ENCODE measurements at regions not wholly inside any gene's neighbourhood (a gene's known extent, or its start where the extent isn't known, plus 50 kb on each side); places are given as distances from the start of the nearest gene placed in this dataset.

DNA sequence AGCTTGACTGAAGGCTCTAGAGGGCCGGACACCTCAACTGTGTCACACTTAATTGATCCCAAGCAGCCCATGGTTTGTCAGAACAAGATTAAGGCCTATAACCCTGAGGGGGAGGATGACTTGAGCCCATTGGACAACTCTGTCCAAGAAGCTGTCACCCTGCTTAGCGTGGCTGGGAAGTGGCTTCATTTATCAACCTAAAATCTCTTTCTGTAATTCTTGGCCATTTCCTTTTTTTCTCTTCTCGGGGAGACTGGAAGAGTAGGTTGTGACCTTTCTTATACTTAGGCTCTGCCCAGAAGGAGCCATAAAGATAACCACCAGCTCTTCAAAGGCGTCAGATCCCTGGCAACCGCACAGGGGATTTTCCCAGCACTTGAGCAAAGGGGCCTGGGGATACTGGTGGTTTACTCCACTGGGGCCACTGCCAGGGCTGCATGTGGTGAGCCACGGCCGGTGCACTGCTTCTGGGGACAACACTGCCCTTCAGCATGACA is 265.5 kb downstream of the CYRIA start:
- H3K36me3 ChIP-seq (ENCODE audit: control insufficient read depth in 2 of 3, insufficient read depth in 3 of 3, low read length in 3 of 3): no peaks in the 10 kb centered on the region
- no peak overlapping the region for H3K4me3 Mint-ChIP-seq
- H3K27me3 Mint-ChIP-seq: peaks cover 0 to 15% (median 3%) of the 10 kb centered on the region in 5 donors
- H3K4me1 ChIP-seq (ENCODE audit: control insufficient read depth in 2 of 2, insufficient read depth in 2 of 2, low read length in 2 of 2): no peaks in the 10 kb centered on the region
- peaks cover 0 to 5% (median 0%) of the 10 kb centered on the region in 11 donors for H3K9me3 Mint-ChIP-seq
- ATAC-seq: no peak
- no peak overlapping the region for H3K27ac Mint-ChIP-seq
- H3K27me3 ChIP-seq (ENCODE audit: control insufficient read depth in 2 of 2, insufficient read depth in 2 of 2, low read length in 2 of 2): no peaks in the 10 kb centered on the region
- H3K4me3 ChIP-seq (ENCODE audit: low read length): no peak overlapping the region
- ChIA-PET POLR2A (no interaction called here), CTCF (no interaction called here)
- no peak overlapping the region for H3K27ac ChIP-seq (ENCODE audit: low read depth, low read length)
- no peaks in the 10 kb centered on the region for H3K4me1 Mint-ChIP-seq
- no peaks in the 10 kb centered on the region for H3K36me3 Mint-ChIP-seq
- no peaks in the 10 kb centered on the region for H3K9me3 ChIP-seq (ENCODE audit: control insufficient read depth in 2 of 3, low read length in 3 of 3)
- DNase-seq: no peak
- intact Hi-C loops (cut with micrococcal nuclease): no loop called here

DNA sequence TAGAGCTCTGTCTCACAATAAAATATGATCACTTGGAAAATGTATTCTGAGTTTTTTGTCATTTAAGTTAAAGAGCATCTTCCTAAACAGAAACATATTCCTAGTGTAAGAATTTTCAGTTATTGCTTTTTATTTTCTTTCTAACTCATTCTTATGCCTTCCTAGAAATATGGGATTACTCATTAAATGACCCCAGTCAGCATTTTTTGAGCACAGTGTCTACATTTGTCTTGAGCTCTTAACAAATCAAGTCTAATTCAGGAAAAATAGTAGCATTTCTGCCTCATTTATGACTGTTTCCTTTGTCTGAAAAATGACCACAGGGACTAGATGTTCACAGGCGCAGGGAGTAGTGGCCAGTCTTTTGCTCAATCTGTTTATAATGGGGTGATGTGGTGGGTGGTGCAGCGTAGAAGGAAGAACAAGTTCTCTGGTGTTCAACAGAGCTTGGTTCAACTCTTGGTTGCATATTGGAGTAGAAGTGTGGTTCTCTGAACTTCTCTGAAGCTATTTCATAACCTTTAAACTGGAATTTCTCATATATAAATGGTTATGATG is 267.1 kb downstream of the CYRIA start:
- POLR2A ChIA-PET: no interaction called here
- H3K36me3 Mint-ChIP-seq: no peaks in the 10 kb centered on the region
- DNase-seq (no peak), ATAC-seq (no peak)
- Histone ChIP-seq H3K36me3 (ENCODE audit: control insufficient read depth in 2 of 3, insufficient read depth in 3 of 3, low read length in 3 of 3) (no peaks in the 10 kb centered on the region), H3K4me1 (ENCODE audit: control insufficient read depth in 2 of 2, insufficient read depth in 2 of 2, low read length in 2 of 2) (no peaks in the 10 kb centered on the region), H3K27ac (ENCODE audit: low read depth, low read length) (no peak overlapping the region), H3K9me3 (ENCODE audit: control insufficient read depth in 2 of 3, low read length in 3 of 3) (no peaks in the 10 kb centered on the region), H3K27me3 (ENCODE audit: control insufficient read depth in 2 of 2, insufficient read depth in 2 of 2, low read length in 2 of 2) (no peaks in the 10 kb centered on the region), H3K4me3 (ENCODE audit: low read length) (no peak overlapping the region)
- no peak overlapping the region for H3K4me3 Mint-ChIP-seq
- no peak overlapping the region for H3K27ac Mint-ChIP-seq
- intact Hi-C loops (cut with micrococcal nuclease): no loop called here
- CTCF ChIA-PET: no interaction called here
- peaks cover 0 to 5% (median 0%) of the 10 kb centered on the region in 11 donors for H3K9me3 Mint-ChIP-seq
- H3K27me3 Mint-ChIP-seq: peaks cover 0 to 3% (median 0%) of the 10 kb centered on the region in 5 donors
- H3K4me1 Mint-ChIP-seq: no peaks in the 10 kb centered on the region

DNA sequence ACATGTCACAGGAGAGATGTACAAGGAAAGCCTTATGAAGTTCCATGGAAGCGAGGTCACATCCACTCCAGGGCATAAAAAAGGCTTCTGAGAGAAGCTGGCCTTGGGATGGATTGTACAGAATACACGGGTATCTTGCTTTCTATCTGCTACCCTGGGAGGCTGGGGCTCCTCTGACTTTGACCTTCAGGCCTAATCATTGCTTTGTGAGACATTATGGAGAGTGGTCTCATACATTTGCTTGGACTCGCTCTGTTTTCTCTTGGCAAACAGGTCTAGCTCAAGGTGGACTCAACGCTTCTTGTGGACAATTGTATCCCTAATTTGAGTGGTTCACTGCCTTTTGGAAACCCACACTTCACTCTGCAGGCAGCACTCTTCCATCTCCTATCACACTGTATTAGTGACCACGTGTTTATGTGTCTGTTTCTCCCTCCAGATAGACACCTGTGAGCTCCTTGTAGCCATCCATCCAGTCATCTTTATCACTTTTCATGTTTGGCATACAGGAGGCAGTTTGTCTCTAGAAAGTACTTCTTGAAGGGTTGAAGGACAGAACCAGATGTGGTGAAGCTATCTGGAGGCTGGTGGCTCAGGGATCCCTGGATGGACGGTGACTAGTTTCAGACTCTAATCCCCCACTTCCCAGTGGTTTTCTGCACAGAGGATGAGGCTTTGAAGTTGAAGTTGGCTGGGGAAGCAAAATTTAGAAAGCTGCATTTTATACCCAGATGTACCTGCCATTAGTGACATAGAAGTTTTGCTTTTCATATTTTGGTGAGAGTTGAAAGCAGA is 267.8 kb downstream of the CYRIA start:
- POLR2A ChIA-PET: no interaction called here
- Mint-ChIP-seq H3K9me3 (peaks cover 0 to 3% (median 0%) of the 10 kb centered on the region in 11 donors), H3K36me3 (no peaks in the 10 kb centered on the region), H3K4me3 (no peak overlapping the region), H3K27ac (no peak overlapping the region), H3K27me3 (no peaks in the 10 kb centered on the region), H3K4me1 (no peaks in the 10 kb centered on the region)
- H3K27me3 ChIP-seq (ENCODE audit: control insufficient read depth in 2 of 2, insufficient read depth in 2 of 2, low read length in 2 of 2): no peaks in the 10 kb centered on the region
- ATAC-seq (no peak), DNase-seq (no peak)
- no peaks in the 10 kb centered on the region for H3K9me3 ChIP-seq (ENCODE audit: control insufficient read depth in 2 of 3, low read length in 3 of 3)
- no peak overlapping the region for H3K27ac ChIP-seq (ENCODE audit: low read depth, low read length)
- H3K36me3 ChIP-seq (ENCODE audit: control insufficient read depth in 2 of 3, insufficient read depth in 3 of 3, low read length in 3 of 3): no peaks in the 10 kb centered on the region
- H3K4me1 ChIP-seq (ENCODE audit: control insufficient read depth in 2 of 2, insufficient read depth in 2 of 2, low read length in 2 of 2): no peaks in the 10 kb centered on the region
- intact Hi-C loops (cut with micrococcal nuclease): no loop called here
- H3K4me3 ChIP-seq (ENCODE audit: low read length): no peak overlapping the region
- CTCF ChIA-PET: no interaction called here

DNA sequence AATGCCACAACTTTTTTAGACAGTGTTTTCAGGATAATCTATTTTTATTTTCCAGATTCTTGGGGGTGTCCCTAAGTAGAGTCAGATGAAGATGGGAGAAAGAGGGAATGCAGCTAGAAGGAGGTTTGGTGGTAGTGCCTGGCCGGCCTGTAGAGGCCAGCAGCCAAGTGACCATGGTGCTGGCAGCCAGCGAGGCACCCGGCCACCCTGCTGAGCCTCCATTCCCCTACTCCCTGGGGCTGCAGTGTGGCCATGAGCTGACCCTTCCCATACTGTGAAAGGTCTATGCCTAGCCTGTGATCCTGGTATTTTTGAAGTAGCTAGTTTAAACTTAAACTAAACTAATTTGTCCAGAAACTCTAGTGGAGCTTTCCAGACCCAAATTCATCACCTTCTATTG is 268.6 kb downstream of the CYRIA start:
- Histone ChIP-seq H3K27ac (ENCODE audit: low read depth, low read length) (no peak overlapping the region), H3K36me3 (ENCODE audit: control insufficient read depth in 2 of 3, insufficient read depth in 3 of 3, low read length in 3 of 3) (no peaks in the 10 kb centered on the region), H3K27me3 (ENCODE audit: control insufficient read depth in 2 of 2, insufficient read depth in 2 of 2, low read length in 2 of 2) (no peaks in the 10 kb centered on the region), H3K4me1 (ENCODE audit: control insufficient read depth in 2 of 2, insufficient read depth in 2 of 2, low read length in 2 of 2) (no peaks in the 10 kb centered on the region), H3K9me3 (ENCODE audit: control insufficient read depth in 2 of 3, low read length in 3 of 3) (no peaks in the 10 kb centered on the region), H3K4me3 (ENCODE audit: low read length) (no peak overlapping the region)
- Mint-ChIP-seq H3K27me3 (peaks cover 0 to 2% (median 0%) of the 10 kb centered on the region in 5 donors), H3K9me3 (peaks cover 0 to 2% (median 0%) of the 10 kb centered on the region in 11 donors), H3K36me3 (no peaks in the 10 kb centered on the region), H3K4me3 (no peak overlapping the region), H3K4me1 (no peaks in the 10 kb centered on the region), H3K27ac (no peak overlapping the region)
- CTCF ChIA-PET: no interaction called here
- intact Hi-C loops (cut with micrococcal nuclease): no loop called here
- POLR2A ChIA-PET: no interaction called here
- ATAC-seq: no peak
- no peak for DNase-seq

DNA sequence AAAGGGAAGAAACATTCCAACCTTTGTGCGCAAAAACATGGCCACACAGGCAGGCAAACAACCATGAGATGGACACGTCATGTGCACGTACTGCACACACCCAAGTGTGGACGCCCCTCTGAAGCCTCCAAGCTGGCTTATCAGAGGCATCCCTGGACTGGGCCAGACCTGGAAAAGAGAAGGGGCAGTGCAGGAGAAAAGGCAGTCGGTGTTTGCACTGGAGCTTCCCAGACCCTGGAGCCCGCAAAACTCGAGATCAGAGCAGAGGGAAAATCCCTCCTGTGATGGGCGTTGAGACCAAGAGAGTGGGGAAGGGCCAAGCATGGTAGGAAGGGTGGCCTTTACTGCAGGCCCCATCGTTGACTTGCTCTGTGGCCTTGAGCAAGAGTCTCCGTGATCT is 269.5 kb downstream of the CYRIA start:
- no peaks in the 10 kb centered on the region for H3K4me1 Mint-ChIP-seq
- Histone ChIP-seq H3K27me3 (ENCODE audit: control insufficient read depth in 2 of 2, insufficient read depth in 2 of 2, low read length in 2 of 2) (no peaks in the 10 kb centered on the region), H3K4me3 (ENCODE audit: low read length) (no peak overlapping the region), H3K27ac (ENCODE audit: low read depth, low read length) (no peak overlapping the region), H3K4me1 (ENCODE audit: control insufficient read depth in 2 of 2, insufficient read depth in 2 of 2, low read length in 2 of 2) (no peaks in the 10 kb centered on the region), H3K36me3 (ENCODE audit: control insufficient read depth in 2 of 3, insufficient read depth in 3 of 3, low read length in 3 of 3) (no peaks in the 10 kb centered on the region), H3K9me3 (ENCODE audit: control insufficient read depth in 2 of 3, low read length in 3 of 3) (no peaks in the 10 kb centered on the region)
- no peaks in the 10 kb centered on the region for H3K36me3 Mint-ChIP-seq
- ChIA-PET CTCF (no interaction called here), POLR2A (no interaction called here)
- H3K27me3 Mint-ChIP-seq: peaks cover 0 to 5% (median 0%) of the 10 kb centered on the region in 5 donors
- no peak for DNase-seq
- H3K27ac Mint-ChIP-seq: no peak overlapping the region
- intact Hi-C loops (cut with micrococcal nuclease): no loop called here
- no peak overlapping the region for H3K4me3 Mint-ChIP-seq
- no peak for ATAC-seq
- peaks cover 0 to 8% (median 0%) of the 10 kb centered on the region in 11 donors for H3K9me3 Mint-ChIP-seq

DNA sequence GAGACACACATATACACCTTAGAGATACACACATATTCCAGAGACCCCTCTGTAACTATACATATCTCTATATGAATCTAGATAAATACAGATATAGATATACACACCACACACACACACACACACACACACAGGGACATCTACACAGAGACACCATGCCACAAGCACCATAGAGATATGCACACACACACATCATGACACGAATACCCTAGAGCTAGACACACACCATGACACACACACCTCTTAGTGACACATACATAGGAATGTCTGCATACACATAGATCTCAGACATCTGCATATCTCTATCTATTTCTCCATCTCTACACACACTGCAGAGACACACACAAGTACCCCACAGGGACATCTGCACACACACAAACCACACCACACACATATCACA is 270.0 kb downstream of the CYRIA start:
- ChIA-PET CTCF (no interaction called here), POLR2A (no interaction called here)
- Mint-ChIP-seq H3K27ac (no peak overlapping the region), H3K9me3 (peaks cover 0 to 8% (median 0%) of the 10 kb centered on the region in 11 donors), H3K4me3 (no peak overlapping the region), H3K4me1 (no peaks in the 10 kb centered on the region), H3K27me3 (peaks cover 0 to 5% (median 0%) of the 10 kb centered on the region in 5 donors), H3K36me3 (no peaks in the 10 kb centered on the region)
- ATAC-seq (no peak), DNase-seq (no peak)
- no peak overlapping the region for H3K4me3 ChIP-seq (ENCODE audit: low read length)
- H3K27me3 ChIP-seq (ENCODE audit: control insufficient read depth in 2 of 2, insufficient read depth in 2 of 2, low read length in 2 of 2): no peaks in the 10 kb centered on the region
- intact Hi-C loops (cut with micrococcal nuclease): no loop called here
- H3K9me3 ChIP-seq (ENCODE audit: control insufficient read depth in 2 of 3, low read length in 3 of 3): no peaks in the 10 kb centered on the region
- no peaks in the 10 kb centered on the region for H3K36me3 ChIP-seq (ENCODE audit: control insufficient read depth in 2 of 3, insufficient read depth in 3 of 3, low read length in 3 of 3)
- H3K4me1 ChIP-seq (ENCODE audit: control insufficient read depth in 2 of 2, insufficient read depth in 2 of 2, low read length in 2 of 2): no peaks in the 10 kb centered on the region
- H3K27ac ChIP-seq (ENCODE audit: low read depth, low read length): no peak overlapping the region

DNA sequence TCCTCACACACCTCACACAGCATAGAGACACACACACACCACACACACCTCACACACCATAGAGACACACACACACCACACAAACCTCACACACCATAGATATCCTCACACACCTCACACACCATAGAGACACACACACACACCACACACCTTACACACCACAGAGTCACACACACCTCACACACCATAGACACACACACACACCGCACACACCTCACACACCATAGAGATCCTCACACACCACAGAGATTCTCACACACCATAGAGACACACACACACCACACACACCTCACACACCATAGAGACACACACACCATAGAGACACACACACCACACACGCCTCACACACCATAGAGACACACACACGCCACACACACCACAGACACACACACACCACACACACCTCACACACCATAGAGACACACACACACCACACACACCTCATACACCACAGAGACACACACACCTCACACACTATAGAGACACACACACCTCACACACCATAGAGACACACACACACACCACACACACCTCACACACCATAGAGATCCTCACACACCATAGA is 270.6 kb downstream of the CYRIA start:
- H3K27ac ChIP-seq (ENCODE audit: low read depth, low read length): no peak overlapping the region
- no peaks in the 10 kb centered on the region for H3K27me3 ChIP-seq (ENCODE audit: control insufficient read depth in 2 of 2, insufficient read depth in 2 of 2, low read length in 2 of 2)
- CTCF ChIA-PET: no interaction called here
- H3K4me3 Mint-ChIP-seq: no peak overlapping the region
- H3K4me1 ChIP-seq (ENCODE audit: control insufficient read depth in 2 of 2, insufficient read depth in 2 of 2, low read length in 2 of 2): no peaks in the 10 kb centered on the region
- peaks cover 0 to 8% (median 0%) of the 10 kb centered on the region in 11 donors for H3K9me3 Mint-ChIP-seq
- no peaks in the 10 kb centered on the region for H3K4me1 Mint-ChIP-seq
- H3K36me3 Mint-ChIP-seq: no peaks in the 10 kb centered on the region
- DNase-seq (no peak), ATAC-seq (no peak)
- POLR2A ChIA-PET: no interaction called here
- no peaks in the 10 kb centered on the region for H3K9me3 ChIP-seq (ENCODE audit: control insufficient read depth in 2 of 3, low read length in 3 of 3)
- no peak overlapping the region for H3K4me3 ChIP-seq (ENCODE audit: low read length)
- H3K27me3 Mint-ChIP-seq: peaks cover 0 to 5% (median 0%) of the 10 kb centered on the region in 5 donors
- no peaks in the 10 kb centered on the region for H3K36me3 ChIP-seq (ENCODE audit: control insufficient read depth in 2 of 3, insufficient read depth in 3 of 3, low read length in 3 of 3)
- intact Hi-C loops (cut with micrococcal nuclease): no loop called here
- no peak overlapping the region for H3K27ac Mint-ChIP-seq

All from naive thymus-derived CD4-positive, alpha-beta T cell (primary cell).